ENCODE measurements at regions not wholly inside any gene's neighbourhood (a gene's known extent, or its start where the extent isn't known, plus 50 kb on each side); places are given as distances from the start of the nearest gene placed in this dataset.

DNA sequence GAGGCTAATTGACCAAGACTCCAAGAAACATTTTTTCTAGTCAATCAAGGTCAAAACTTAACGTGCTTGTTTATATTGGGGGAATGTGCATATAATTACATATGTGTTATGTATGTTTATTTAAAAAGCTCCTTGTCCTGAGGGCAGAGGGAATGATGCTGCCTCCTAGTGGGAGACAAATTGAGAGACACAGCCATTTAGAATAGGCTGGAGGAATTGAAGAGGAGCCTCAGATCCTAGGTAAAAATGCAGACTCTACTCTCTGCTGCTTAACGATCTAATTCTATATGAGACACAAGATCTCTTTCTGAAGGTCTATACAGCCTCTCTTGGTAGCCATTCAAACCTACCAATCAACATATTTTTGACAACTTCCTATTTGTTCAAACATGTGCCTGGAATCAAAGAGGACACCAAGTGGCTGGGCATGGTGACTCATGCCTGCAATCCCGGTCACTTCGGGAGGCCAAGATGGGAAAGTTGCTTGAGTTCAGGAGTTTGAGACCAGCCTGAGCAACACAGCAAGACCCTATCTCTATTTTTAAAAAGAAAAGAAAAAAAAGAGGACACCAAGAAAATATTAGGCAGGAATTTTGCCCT lies 136.6 kb upstream of the ZNF648 start:
- Histone ChIP-seq H3K4me3 (replicated peaks in 1 of 4; ENCODE audit: control extremely low read depth in 1 of 4, insufficient read depth in 1 of 4, low read depth in 3 of 4, low read length in 4 of 4) (no peak overlapping the region), H3K79me2 (ENCODE audit: control insufficient read depth, insufficient read depth, low read length) (no peaks in the 10 kb centered on the region), H3K27me3 (ENCODE audit: control insufficient read depth, insufficient read depth, low read length) (no peaks in the 10 kb centered on the region), H3K4me2 (ENCODE audit: extremely low read depth, insufficient read depth, low read length) (no peak overlapping the region), H3K27ac (ENCODE audit: insufficient read depth, low read length) (no peak overlapping the region), H3K9ac (ENCODE audit: insufficient read depth, low read length) (no peak overlapping the region), H3K4me1 (ENCODE audit: control insufficient read depth, extremely low read depth, insufficient read depth, low read length) (no peaks in the 10 kb centered on the region), H4K20me1 (ENCODE audit: control insufficient read depth, extremely low read depth, insufficient read depth, low read length) (no peaks in the 10 kb centered on the region), H3K36me3 (ENCODE audit: control insufficient read depth, insufficient read depth, low read length) (no peaks in the 10 kb centered on the region), H2AFZ (ENCODE audit: low read length) (no peak overlapping the region), H3K9me3 (ENCODE audit: control insufficient read depth, insufficient read depth, low read depth, low read length) (no peaks in the 10 kb centered on the region)
- DNase-seq (ENCODE audit: low read depth in 2 of 2): peak in 1 of 2 donors; percentile 32
- TF ChIP-seq, protein P1, sequence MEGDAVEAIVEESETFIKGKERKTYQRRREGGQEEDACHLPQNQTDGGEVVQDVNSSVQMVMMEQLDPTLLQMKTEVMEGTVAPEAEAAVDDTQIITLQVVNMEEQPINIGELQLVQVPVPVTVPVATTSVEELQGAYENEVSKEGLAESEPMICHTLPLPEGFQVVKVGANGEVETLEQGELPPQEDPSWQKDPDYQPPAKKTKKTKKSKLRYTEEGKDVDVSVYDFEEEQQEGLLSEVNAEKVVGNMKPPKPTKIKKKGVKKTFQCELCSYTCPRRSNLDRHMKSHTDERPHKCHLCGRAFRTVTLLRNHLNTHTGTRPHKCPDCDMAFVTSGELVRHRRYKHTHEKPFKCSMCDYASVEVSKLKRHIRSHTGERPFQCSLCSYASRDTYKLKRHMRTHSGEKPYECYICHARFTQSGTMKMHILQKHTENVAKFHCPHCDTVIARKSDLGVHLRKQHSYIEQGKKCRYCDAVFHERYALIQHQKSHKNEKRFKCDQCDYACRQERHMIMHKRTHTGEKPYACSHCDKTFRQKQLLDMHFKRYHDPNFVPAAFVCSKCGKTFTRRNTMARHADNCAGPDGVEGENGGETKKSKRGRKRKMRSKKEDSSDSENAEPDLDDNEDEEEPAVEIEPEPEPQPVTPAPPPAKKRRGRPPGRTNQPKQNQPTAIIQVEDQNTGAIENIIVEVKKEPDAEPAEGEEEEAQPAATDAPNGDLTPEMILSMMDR (conservative IDR thresholded peaks at IDR 0.05 in 1 of 2, IDR thresholded peaks at IDR 0.05 in 1 of 2; ENCODE audit: low read depth in 1 of 2, low read length in 2 of 2): peak; percentile 24 to 40
- no peak for TF ChIP-seq EZH2 (IDR thresholded peaks at IDR 0.05; ENCODE audit: low read length, missing control alignments)

DNA sequence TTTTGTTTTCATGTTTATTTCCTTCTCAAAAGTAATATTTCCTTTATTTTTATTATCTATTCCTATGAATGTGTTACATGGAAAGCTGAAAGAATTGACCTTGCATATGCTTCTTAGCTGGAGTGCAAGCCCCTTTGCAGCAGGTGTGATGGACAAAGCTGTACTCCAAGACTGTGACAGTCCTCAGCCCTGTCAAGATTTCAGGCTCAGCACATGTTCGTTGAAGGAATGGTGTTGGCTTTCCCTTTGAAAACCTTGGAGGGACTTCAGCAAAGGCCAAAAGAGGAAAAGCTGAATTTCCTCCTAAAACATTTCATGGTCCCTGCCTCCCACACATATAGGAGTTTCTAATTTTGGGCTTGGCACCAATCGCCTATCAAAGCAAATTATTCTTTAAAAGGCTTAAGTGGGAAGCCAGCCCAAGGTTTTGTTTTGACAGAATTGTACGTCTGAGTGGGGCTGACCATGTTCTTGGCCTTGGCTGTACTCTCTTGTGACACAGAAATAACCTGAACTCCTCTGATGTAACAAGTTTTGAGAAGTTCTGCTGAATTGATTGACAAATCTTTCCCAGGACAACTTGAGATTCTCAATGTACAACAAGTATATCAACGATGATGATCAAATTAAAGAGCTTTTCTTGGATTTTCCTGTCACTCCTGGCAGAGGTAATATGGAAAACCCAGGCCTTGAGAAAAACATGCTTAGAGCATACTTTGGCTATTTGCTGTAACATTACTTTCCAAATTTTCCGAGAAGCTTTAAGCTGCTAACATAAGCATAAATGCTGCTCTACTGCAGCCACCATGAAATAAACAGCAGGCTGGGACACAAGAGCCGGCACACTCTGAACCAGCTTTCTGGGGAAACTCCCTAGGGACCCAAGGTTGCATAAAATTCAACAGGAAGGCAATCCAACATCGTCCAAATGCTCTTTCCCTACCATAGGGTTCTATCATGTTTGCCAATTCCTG lies 135.7 kb upstream of the ZNF648 start:
- Histone ChIP-seq H3K9ac (ENCODE audit: insufficient read depth, low read length) (no peak overlapping the region), H4K20me1 (ENCODE audit: control insufficient read depth, extremely low read depth, insufficient read depth, low read length) (no peaks in the 10 kb centered on the region), H3K4me1 (ENCODE audit: control insufficient read depth, extremely low read depth, insufficient read depth, low read length) (no peaks in the 10 kb centered on the region), H3K27me3 (ENCODE audit: control insufficient read depth, insufficient read depth, low read length) (no peaks in the 10 kb centered on the region), H3K4me3 (replicated peaks in 1 of 4; ENCODE audit: control extremely low read depth in 1 of 4, insufficient read depth in 1 of 4, low read depth in 3 of 4, low read length in 4 of 4) (no peak overlapping the region), H3K79me2 (ENCODE audit: control insufficient read depth, insufficient read depth, low read length) (no peaks in the 10 kb centered on the region), H3K27ac (ENCODE audit: insufficient read depth, low read length) (no peak overlapping the region), H3K9me3 (ENCODE audit: control insufficient read depth, insufficient read depth, low read depth, low read length) (no peaks in the 10 kb centered on the region), H3K4me2 (ENCODE audit: extremely low read depth, insufficient read depth, low read length) (no peak overlapping the region), H3K36me3 (ENCODE audit: control insufficient read depth, insufficient read depth, low read length) (no peaks in the 10 kb centered on the region), H2AFZ (ENCODE audit: low read length) (no peak overlapping the region)
- no peak for TF ChIP-seq EZH2 (IDR thresholded peaks at IDR 0.05; ENCODE audit: low read length, missing control alignments)
- TF ChIP-seq, protein P1 (conservative IDR thresholded peaks at IDR 0.05 in 1 of 2, IDR thresholded peaks at IDR 0.05 in 1 of 2; ENCODE audit: low read depth in 1 of 2, low read length in 2 of 2): no peak
- peak in 1 of 2 donors; percentile 22 for DNase-seq (ENCODE audit: low read depth in 2 of 2)

DNA sequence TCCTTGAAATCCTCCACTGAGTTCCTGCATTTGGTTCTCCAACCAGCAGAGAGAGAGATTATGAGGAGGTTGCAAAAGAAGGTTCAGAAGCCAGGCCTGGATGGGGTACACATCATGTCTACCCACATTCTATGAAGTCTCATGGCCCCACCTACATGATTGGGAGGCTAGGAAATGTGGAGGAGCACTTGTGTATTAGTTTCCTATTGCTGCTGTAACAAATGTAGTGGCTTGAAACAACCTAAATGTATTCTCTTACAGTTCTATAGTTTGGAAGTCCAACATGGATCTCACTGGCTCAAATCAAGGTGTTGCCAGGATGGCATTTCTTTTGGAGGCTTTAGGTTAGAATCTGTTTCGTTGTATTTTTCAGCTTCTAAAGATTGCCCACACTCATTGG lies 134.2 kb upstream of the ZNF648 start:
- no peaks in the 10 kb centered on the region for H3K4me1 ChIP-seq (ENCODE audit: control insufficient read depth, extremely low read depth, insufficient read depth, low read length)
- H4K20me1 ChIP-seq (ENCODE audit: control insufficient read depth, extremely low read depth, insufficient read depth, low read length): no peaks in the 10 kb centered on the region
- no peaks in the 10 kb centered on the region for H3K27me3 ChIP-seq (ENCODE audit: control insufficient read depth, insufficient read depth, low read length)
- H2AFZ ChIP-seq (ENCODE audit: low read length): no peak overlapping the region
- no peak overlapping the region for H3K4me2 ChIP-seq (ENCODE audit: extremely low read depth, insufficient read depth, low read length)
- H3K36me3 ChIP-seq (ENCODE audit: control insufficient read depth, insufficient read depth, low read length): no peaks in the 10 kb centered on the region
- H3K27ac ChIP-seq (ENCODE audit: insufficient read depth, low read length): no peak overlapping the region
- no peaks in the 10 kb centered on the region for H3K9me3 ChIP-seq (ENCODE audit: control insufficient read depth, insufficient read depth, low read depth, low read length)
- H3K79me2 ChIP-seq (ENCODE audit: control insufficient read depth, insufficient read depth, low read length): no peaks in the 10 kb centered on the region
- DNase-seq (ENCODE audit: low read depth in 2 of 2): no peak
- no peak overlapping the region for H3K9ac ChIP-seq (ENCODE audit: insufficient read depth, low read length)
- TF ChIP-seq, protein P1 (conservative IDR thresholded peaks at IDR 0.05 in 1 of 2, IDR thresholded peaks at IDR 0.05 in 1 of 2; ENCODE audit: low read depth in 1 of 2, low read length in 2 of 2): no peak
- TF ChIP-seq EZH2 (IDR thresholded peaks at IDR 0.05; ENCODE audit: low read length, missing control alignments): no peak
- no peak overlapping the region for H3K4me3 ChIP-seq (replicated peaks in 1 of 4; ENCODE audit: control extremely low read depth in 1 of 4, insufficient read depth in 1 of 4, low read depth in 3 of 4, low read length in 4 of 4)
